B cell (primary cell): ENCODE measurements at regions not wholly inside any gene's neighbourhood (a gene's known extent, or its start where the extent isn't known, plus 50 kb on each side); places are given as distances from the start of the nearest gene placed in this dataset.

Experiments used
- ATAC-seq: fragments of 200-7000 bp; cut with Tn5 transposase; one replicate; pipeline ENCODE4 v1.10.0; 2021; ENCODE audit warnings: low read depth, mild to moderate bottlenecking, moderate number of reproducible peaks, moderate library complexity
- CTCF ChIA-PET: fragments of 350-600 bp; sonication (Branson Sonifier 250); formaldehyde crosslinking; loops from one replicate; lab custom pipeline; 2021; ENCODE audit warnings: antibody characterized with exemption, inconsistent platforms; lab: Charles Lee
- POLR2A ChIA-PET: fragments of 350-600 bp; sonication (Branson Sonifier 250); formaldehyde crosslinking; loops from one replicate; lab custom pipeline; 2021; ENCODE audit warnings: antibody characterized with exemption; lab: Charles Lee
- DNase-seq: peaks from one replicate; pipeline ENCODE4 v3.0.0; 2013
- H2AFZ ChIP-seq: 2 replicates; pipeline ENCODE4 v1.6.1; 2012; ENCODE audit warnings: mild to moderate bottlenecking, low read depth, low read length; ENCODE audit not compliant: insufficient read depth, poor library complexity, severe bottlenecking
- H3K27ac ChIP-seq, 2 donors: 1 replicate in 1 of 2; 2 replicates in 1 of 2; pipeline ENCODE4 v1.5.1; 2012 to 2013; ENCODE audit warnings: low read length in 2 of 2, mild to moderate bottlenecking in 2 of 2, moderate library complexity in 1 of 2
- H3K27me3 ChIP-seq, 4 experiments: fragments of 200-600 bp in 1 of 4; sonication (generic) in 1 of 4; replicated peaks in 1 of 4; 1 replicate in 2 of 4; 2 replicates in 2 of 4; pipeline versions ENCODE4 v1.6.1 to v1.7.0; 2013 to 2016; ENCODE audit warnings: low read length in 3 of 4, mild to moderate bottlenecking in 2 of 4, mixed read lengths in 1 of 4, moderate library complexity in 1 of 4; ENCODE audit not compliant: insufficient read depth in 4 of 4, control insufficient read depth in 3 of 4; ENCODE audit errors: control extremely low read depth in 1 of 4
- H3K36me3 ChIP-seq, 2 experiments: replicated peaks in 1 of 2; 1 replicate in 1 of 2; 2 replicates in 1 of 2; pipeline versions ENCODE4 v1.6.1 to v1.7.1; 2013; ENCODE audit warnings: low read length in 1 of 2; ENCODE audit not compliant: insufficient read depth in 2 of 2, control insufficient read depth in 1 of 2; ENCODE audit errors: control extremely low read depth in 1 of 2, extremely low read depth in 1 of 2
- H3K4me1 ChIP-seq, 2 donors: fragments of 200-600 bp in 1 of 2; sonication (generic) in 1 of 2; 1 replicate in 1 of 2; 2 replicates in 1 of 2; pipeline versions ENCODE4 v1.5.1 to v1.6.1; 2013 to 2017; ENCODE audit warnings: low read length in 2 of 2; ENCODE audit not compliant: control insufficient read depth in 2 of 2, insufficient read depth in 2 of 2
- H3K4me2 ChIP-seq: replicated peaks from 2 replicates; pipeline ENCODE3; 2012; ENCODE audit warnings: mild to moderate bottlenecking, low read depth, low read length; ENCODE audit not compliant: poor library complexity, severe bottlenecking
- H3K4me3 ChIP-seq, 5 experiments: fragments of 200-600 bp in 1 of 5; sonication (generic) in 1 of 5; 1 replicate in 3 of 5; 2 replicates in 2 of 5; pipeline versions ENCODE4 v1.5.1 to v1.7.0; 2011 to 2016; ENCODE audit warnings: low read length in 4 of 5, mild to moderate bottlenecking in 4 of 5, low read depth in 2 of 5, control low read depth in 1 of 5, moderate library complexity in 1 of 5; ENCODE audit not compliant: insufficient read depth in 1 of 5; ENCODE audit errors: control extremely low read depth in 1 of 5, extremely low read depth in 1 of 5
- H3K79me2 ChIP-seq: fragments of 200-600 bp; sonication (generic); one replicate; pipeline ENCODE4 v1.6.0; 2016; ENCODE audit warnings: low read length; ENCODE audit not compliant: control insufficient read depth, insufficient read depth
- H3K9ac ChIP-seq: fragments of 200-600 bp; sonication (generic); 2 replicates; pipeline ENCODE4 v1.6.1; 2017; ENCODE audit warnings: mild to moderate bottlenecking, low read length, moderate library complexity
- H3K9me3 ChIP-seq, 3 donors: one replicate each; pipeline versions ENCODE4 v1.6.1 to v1.7.1; 2013; ENCODE audit warnings: low read length in 2 of 3; ENCODE audit not compliant: control insufficient read depth in 2 of 3, insufficient read depth in 1 of 3; ENCODE audit errors: control extremely low read depth in 1 of 3
- H4K20me1 ChIP-seq: 2 replicates; pipeline ENCODE4 v1.6.0; 2012; ENCODE audit warnings: mild to moderate bottlenecking, low read length; ENCODE audit not compliant: insufficient read depth, control insufficient read depth, poor library complexity, severe bottlenecking
- H3K27ac Mint-ChIP-seq: one replicate; pipeline ENCODE4 v1.8.0; 2021; ENCODE audit warnings: mixed read lengths
- H3K27me3 Mint-ChIP-seq: one replicate; pipeline ENCODE4 v1.8.0; 2021; ENCODE audit warnings: mixed read lengths
- H3K4me1 Mint-ChIP-seq: one replicate; pipeline ENCODE4 v1.8.0; 2021; ENCODE audit warnings: mixed read lengths
- H3K4me3 Mint-ChIP-seq: one replicate; pipeline ENCODE4 v1.8.0; 2021; ENCODE audit warnings: mixed read lengths
- H3K9me3 Mint-ChIP-seq: one replicate; pipeline ENCODE4 v1.8.0; 2022; ENCODE audit warnings: mixed read lengths; ENCODE audit not compliant: insufficient read depth
- CTCF ChIP-seq: fragments of 200-600 bp; IDR thresholded peaks from one replicate; pipeline ENCODE4 v1.8.0; 2022; ENCODE audit warnings: antibody characterized with exemption, mild to moderate bottlenecking
- EZH2 ChIP-seq: IDR thresholded peaks from 2 replicates; pipeline ENCODE4 v1.6.1; 2012; ENCODE audit warnings: borderline replicate concordance, low read depth, mild to moderate bottlenecking, moderate library complexity, low read length; ENCODE audit not compliant: insufficient read depth, poor library complexity, severe bottlenecking
- WGBS: methylation state at CpG from one replicate; pipeline ENCODE4 v1.1.5; 2013; ENCODE audit warnings: missing lambda C conversion rate; ENCODE audit not compliant: insufficient coverage; 5-methylcytosine and 5-hydroxymethylcytosine counted together
- intact Hi-C: fragments of 100-400 bp; cut with micrococcal nuclease; formaldehyde crosslinking; loops from one replicate; pipeline ENCODE4 v1.10.0; 2022

DNA sequence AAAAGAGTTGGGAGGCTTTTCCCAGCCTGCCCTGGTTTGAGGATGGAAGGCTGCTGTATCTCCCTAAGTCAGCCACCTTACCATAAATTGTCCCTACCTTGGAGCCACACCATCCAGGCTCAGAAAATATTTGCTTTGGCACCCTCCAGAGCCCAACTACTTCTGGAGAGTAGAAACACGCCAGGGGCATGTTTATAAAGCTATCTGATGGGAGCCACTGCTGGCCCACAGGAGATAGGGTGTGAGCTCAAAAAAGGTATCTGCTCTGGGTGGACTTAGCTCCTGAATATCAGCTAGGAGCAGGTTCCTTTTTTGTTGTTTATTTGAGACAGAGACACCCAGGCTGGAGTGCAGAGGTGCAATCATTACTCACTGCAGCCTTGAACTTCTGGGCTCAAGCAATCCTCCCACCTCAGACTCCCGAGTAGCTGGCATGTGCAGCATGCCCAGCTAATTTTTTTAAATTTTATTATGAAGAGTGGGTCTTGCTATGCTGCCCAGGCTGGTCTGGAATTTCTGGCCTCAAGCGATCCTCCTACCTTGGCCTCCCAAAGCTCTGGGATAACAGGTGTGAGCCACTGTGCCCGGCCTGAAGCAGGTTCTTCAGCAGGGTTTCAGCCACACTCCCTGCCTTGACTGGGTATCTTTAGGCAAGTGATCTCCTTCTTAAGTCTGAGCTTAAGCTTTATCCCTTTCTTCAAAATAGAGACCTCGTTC is 147.1 kb downstream of the SALL1 start:
- 83% methylated on average over 4 of the region's 5 CpGs for WGBS
- Mint-ChIP-seq H3K27ac (no peak overlapping the region), H3K4me3 (no peak overlapping the region), H3K27me3 (peaks cover 10% of the 10 kb centered on the region), H3K4me1 (no peaks in the 10 kb centered on the region), H3K9me3 (no peaks in the 10 kb centered on the region)
- H4K20me1 ChIP-seq = no peaks in the 10 kb centered on the region
- no peaks in the 10 kb centered on the region for H3K79me2 ChIP-seq
- ChIA-PET CTCF (no interaction called here), POLR2A (no interaction called here)
- TF ChIP-seq EZH2 (no peak), CTCF (no peak)
- no peaks in the 10 kb centered on the region for H3K4me1 ChIP-seq
- no peak overlapping the region for H3K27ac ChIP-seq
- H3K4me2 ChIP-seq = no peak overlapping the region
- ATAC-seq = no peak
- no peaks in the 10 kb centered on the region for H3K27me3 ChIP-seq
- H3K9me3 ChIP-seq = peaks cover 0 to 4% (median 4%) of the 10 kb centered on the region in 3 donors
- no peaks in the 10 kb centered on the region for H3K36me3 ChIP-seq
- H3K9ac ChIP-seq = no peak overlapping the region
- no peak overlapping the region for H3K4me3 ChIP-seq
- no peak overlapping the region for H2AFZ ChIP-seq
- DNase-seq = no peak
- intact Hi-C loops = no loop called here

- DNase-seq (no peak), ATAC-seq (no peak)
- Histone ChIP-seq H3K27ac (no peak overlapping the region), H3K4me1 (no peaks in the 10 kb centered on the region), H2AFZ (no peak overlapping the region), H4K20me1 (no peaks in the 10 kb centered on the region), H3K27me3 (no peaks in the 10 kb centered on the region), H3K4me3 (no peak overlapping the region), H3K79me2 (no peaks in the 10 kb centered on the region), H3K9ac (no peak overlapping the region), H3K36me3 (no peaks in the 10 kb centered on the region), H3K9me3 (peaks cover 0 to 4% (median 2%) of the 10 kb centered on the region in 3 donors), H3K4me2 (no peak overlapping the region)
- ChIA-PET CTCF (no interaction called here), POLR2A (no interaction called here)
- H3K27ac Mint-ChIP-seq = no peak overlapping the region
- H3K27me3 Mint-ChIP-seq = peaks cover 10% of the 10 kb centered on the region
- H3K4me3 Mint-ChIP-seq = no peak overlapping the region
- no peaks in the 10 kb centered on the region for H3K9me3 Mint-ChIP-seq
- H3K4me1 Mint-ChIP-seq = no peaks in the 10 kb centered on the region
- intact Hi-C loops = no loop called here
- TF ChIP-seq CTCF (no peak), EZH2 (no peak)
- 50% methylated on average over 6 of the region's 7 CpGs for WGBS
These were observed 148.1 kb downstream of the SALL1 start for GRCh38 chr16:51002881-51003490.
